SK-N-SH treated with all-trans-retinoic acid at 6 μM for 48 hours (cell line): ENCODE measurements at regions not wholly inside any gene's neighbourhood (a gene's known extent, or its start where the extent isn't known, plus 50 kb on each side); places are given as distances from the start of the nearest gene placed in this dataset.

Experiments
- ARNTL ChIP-seq: fragments of 450-650 bp; formaldehyde crosslinking; IDR thresholded peaks from 2 replicates; pipeline ENCODE4 v1.5.0; 2020; ENCODE audit warnings: low read depth, mild to moderate bottlenecking, moderate library complexity, borderline replicate concordance
- BACH2 ChIP-seq: fragments of 250-450 bp; sonication (Bioruptor Pico); IDR thresholded peaks from 2 replicates; pipeline ENCODE4 v1.9.0; 2021; ENCODE audit warnings: mild to moderate bottlenecking, borderline replicate concordance
- CREB5 ChIP-seq: fragments of 250-450 bp; sonication (Bioruptor Pico); IDR thresholded peaks from 2 replicates; pipeline ENCODE4 v1.5.1; 2020; ENCODE audit warnings: low read depth, mild to moderate bottlenecking, moderate library complexity
- GLIS3 ChIP-seq: fragments of 250-450 bp; sonication (Bioruptor Pico); IDR thresholded peaks from 2 replicates; pipeline ENCODE4 v1.5.0; 2020; ENCODE audit warnings: mild to moderate bottlenecking, moderate library complexity
- SNAI2 ChIP-seq: fragments of 250-450 bp; sonication (Bioruptor Pico); IDR thresholded peaks from 2 replicates; pipeline ENCODE4 v1.5.0; 2020; ENCODE audit warnings: mild to moderate bottlenecking, moderate library complexity
- ZFP30 ChIP-seq: fragments of 450-650 bp; formaldehyde crosslinking; IDR thresholded peaks from 2 replicates; pipeline ENCODE4 v1.5.0; 2022; ENCODE audit warnings: mild to moderate bottlenecking, moderate library complexity
- ZNF565 ChIP-seq: fragments of 450-650 bp; formaldehyde crosslinking; conservative IDR thresholded peaks from 2 replicates; pipeline ENCODE4 v1.5.0; 2020; ENCODE audit warnings: low read depth, mild to moderate bottlenecking, moderate library complexity
- TF ChIP-seq, protein P1 (sequence below): fragments of 250-450 bp; sonication (Bioruptor Pico); IDR thresholded peaks from 2 replicates; pipeline ENCODE4 v1.8.0; 2020; ENCODE audit warnings: mild to moderate bottlenecking, moderate library complexity, borderline replicate concordance

DNA sequence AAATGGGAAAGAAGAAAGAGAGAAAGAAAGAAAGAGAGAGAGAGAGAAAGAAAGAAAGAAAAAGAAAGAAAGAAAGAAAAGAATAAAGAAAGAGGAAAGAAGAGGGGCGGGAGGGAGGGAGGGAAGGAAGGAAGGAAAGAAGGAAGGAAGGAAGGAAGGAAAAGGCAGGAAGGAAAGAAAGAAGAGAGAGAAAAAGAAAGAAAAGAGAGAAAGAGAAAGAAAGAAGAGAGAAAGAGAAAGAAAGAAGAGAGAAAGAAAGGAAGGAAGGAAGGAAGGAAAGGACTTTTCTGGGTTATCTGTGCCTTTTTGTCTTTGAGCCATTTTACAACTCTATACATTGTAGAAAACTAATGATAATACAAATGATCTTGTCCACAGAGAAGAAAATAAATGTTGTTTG, 136.6 kb upstream of the SMAD3 start:
- no peak for TF ChIP-seq GLIS3 (CRISPR knock-in tag)
- TF ChIP-seq SNAI2 (CRISPR knock-in tag) = no peak
- TF ChIP-seq ZFP30 (CRISPR knock-in tag) = no peak
- TF ChIP-seq ARNTL (CRISPR knock-in tag) = no peak
- TF ChIP-seq, protein P1, sequence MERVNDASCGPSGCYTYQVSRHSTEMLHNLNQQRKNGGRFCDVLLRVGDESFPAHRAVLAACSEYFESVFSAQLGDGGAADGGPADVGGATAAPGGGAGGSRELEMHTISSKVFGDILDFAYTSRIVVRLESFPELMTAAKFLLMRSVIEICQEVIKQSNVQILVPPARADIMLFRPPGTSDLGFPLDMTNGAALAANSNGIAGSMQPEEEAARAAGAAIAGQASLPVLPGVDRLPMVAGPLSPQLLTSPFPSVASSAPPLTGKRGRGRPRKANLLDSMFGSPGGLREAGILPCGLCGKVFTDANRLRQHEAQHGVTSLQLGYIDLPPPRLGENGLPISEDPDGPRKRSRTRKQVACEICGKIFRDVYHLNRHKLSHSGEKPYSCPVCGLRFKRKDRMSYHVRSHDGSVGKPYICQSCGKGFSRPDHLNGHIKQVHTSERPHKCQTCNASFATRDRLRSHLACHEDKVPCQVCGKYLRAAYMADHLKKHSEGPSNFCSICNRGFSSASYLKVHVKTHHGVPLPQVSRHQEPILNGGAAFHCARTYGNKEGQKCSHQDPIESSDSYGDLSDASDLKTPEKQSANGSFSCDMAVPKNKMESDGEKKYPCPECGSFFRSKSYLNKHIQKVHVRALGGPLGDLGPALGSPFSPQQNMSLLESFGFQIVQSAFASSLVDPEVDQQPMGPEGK = no peak
- no peak for TF ChIP-seq CREB5 (CRISPR knock-in tag)
- no peak for TF ChIP-seq ZNF565 (CRISPR knock-in tag)
- TF ChIP-seq BACH2 = no peak
